Daoy (cell line): ENCODE measurements at regions not wholly inside any gene's neighbourhood (a gene's known extent, or its start where the extent isn't known, plus 50 kb on each side); places are given as distances from the start of the nearest gene placed in this dataset.

ENCODE experiments used
- DNase-seq: peaks from one replicate; pipeline ENCODE4 v3.0.0-alpha.2; 2015; ENCODE audit warnings: low read depth

DNA sequence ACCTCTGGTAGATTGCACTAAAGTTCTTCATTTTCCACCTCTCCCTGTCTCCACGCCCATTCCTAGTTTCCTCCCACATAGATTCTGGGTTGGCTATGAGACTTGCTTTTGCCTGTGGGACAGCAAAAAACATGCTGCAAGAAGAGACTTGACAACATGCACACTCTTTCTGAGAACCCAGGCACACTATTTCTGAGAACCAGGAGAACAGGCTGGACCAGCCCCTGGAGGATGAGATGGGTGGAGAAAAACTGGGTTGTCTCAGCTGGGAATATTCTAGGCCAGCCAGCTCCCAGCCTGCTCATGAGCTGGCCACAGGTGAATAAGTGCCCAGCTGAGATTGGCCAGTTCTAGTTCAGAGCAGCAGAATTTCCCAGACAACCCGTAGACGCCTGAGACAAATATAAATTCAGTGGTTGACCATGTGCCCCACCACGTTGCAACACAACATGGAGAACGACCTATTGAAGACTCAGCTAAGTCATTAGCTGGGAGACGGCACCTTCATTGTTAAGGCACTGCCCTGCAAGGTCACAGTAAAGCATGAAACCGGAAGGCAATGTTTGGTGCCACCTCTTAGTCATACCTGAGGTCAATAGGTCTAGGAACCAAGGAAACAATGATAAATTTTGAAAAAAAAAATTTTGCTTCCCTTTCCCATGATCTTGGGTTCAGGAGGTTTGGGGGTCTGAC is 92.7 kb upstream of the AKR1E2 start:
- DNase-seq: no peak

DNA sequence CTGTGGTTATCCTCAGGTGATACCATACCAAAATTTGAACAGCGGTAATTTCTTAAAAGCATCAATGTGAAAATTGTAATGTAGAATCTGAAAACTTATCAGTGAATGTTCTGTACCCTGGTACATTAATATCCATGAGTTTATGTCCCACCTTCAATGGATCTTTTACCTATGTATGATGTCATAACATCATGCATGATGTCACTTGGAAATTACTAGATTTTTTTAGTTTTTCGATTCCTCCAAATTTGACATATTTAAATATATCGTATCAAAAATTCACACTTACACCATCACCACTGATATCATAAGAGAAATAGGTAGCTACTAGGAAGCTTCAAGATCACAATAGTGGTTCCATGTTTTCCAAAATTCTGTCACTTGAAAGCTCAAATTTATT is 95.0 kb upstream of the AKR1E2 start:
- no peak for DNase-seq

DNA sequence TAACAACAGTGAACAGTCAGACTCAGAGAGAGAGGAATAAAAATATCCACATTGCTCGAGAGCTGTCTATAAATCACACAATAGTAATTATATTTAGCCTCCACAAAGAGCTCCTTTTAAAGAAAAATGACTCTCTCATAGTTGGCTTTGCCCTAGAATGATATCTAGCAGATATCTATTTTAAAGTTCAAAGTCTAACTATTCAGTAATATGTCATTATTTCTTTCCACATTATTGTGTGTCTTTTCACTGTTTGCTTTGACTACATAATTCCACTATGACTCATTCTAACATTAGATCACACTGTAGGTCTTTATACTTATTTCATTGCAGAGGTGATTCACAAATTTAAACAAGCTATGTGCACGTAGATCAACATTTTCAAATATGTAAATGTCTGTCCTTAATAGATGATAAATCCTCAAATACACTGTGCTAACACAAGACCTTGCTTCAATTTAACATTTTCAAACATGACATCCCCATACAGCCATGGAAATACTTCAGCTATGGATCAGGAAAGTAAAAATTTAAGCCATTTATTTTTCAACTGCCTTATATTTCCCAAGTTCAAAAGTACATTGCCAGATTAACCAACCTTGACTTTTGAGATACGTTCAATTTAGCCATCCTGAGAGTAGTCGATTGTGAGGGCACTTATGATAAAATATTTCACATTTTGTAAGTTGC is 99.9 kb upstream of the AKR1E2 start:
- peak; percentile 52 for DNase-seq

DNA sequence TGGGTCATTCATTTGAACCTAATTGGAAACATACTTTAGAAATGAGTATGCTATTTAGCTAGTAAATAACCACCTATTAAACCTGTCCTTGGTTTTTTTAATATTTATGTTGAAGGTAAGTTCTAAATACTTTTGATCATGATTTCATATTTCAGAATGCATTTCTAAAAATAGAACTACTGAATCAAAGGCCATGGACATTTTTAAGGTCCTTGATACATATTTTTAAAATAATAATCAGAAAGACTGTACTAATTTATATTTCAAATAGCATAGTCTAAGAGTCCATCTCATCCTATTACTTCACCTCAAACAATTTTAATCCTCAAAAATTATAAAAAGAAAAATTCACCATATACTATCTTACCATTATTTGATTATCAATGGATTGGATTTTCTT is 102.1 kb upstream of the AKR1E2 start:
- DNase-seq: no peak

DNA sequence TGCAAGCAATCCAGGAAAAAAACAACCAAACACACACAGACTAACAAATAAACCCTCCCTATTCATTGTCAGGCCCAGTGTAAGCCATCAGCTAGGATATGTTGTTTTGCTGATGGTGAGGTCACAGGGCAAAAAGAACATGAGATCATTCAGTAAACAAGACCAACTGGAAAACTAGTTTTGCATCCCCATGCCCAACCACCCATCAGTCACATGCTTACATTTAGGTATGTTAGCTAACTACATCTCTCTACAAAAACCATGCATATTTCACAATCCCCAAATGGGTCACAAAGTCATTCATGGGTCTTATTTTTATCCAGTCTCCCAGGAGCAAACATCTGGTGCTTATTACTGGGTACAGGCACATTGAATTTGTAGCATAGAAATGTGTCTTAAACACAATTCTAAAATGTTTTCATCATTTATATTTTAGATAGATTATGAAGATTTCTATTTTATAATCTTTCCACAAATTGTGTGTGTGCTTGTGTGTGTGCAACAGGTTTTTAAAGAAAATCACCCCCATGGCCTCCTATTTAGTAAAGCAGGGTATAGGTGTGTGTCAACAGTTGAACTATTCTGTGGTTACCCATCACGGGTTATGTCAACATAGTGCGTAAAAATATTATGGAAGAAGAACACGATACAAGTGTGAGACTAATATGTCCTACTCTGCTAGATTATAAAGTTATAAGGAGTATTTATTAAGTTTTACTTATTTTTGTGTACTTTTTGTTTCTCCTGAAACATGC is 103.8 kb upstream of the AKR1E2 start:
- no peak for DNase-seq

DNA sequence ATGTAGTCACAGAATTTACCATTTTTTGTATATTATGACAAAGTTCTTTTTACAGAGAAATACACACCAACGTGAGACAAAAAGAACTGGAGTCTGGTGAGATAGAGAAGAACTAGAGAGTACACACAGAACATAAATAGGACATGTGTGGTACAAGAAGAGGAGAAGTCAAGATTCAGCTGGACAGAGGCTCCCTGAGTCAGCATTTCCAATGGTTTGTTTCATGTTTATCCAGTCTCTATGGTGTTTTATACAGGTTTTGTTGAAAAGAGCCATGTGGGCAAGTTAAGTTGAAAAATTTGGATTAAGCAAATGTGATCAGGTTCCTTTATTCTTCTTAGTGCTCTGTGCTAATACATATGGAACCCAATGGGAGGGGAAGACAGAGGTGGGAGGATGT is 105.5 kb upstream of the AKR1E2 start:
- DNase-seq: no peak

DNA sequence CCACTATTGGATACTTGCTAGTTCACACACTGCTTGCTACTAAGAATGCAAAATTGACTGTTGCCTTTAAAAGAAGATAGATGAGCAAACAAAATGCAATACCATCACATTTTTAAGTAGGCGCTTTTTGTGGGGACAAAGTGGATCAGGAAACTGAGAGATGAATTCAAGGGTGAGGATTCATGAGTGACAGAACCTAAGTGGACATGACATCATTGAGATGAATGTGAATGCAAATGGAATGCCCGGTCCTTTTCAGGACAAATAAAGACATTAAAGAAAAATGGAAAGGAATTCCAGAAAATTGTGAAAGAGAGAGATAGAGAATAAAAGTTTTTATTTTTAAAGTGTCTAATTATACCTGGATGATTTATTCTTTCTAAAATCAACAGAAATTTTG is 106.3 kb upstream of the AKR1E2 start:
- no peak for DNase-seq

DNA sequence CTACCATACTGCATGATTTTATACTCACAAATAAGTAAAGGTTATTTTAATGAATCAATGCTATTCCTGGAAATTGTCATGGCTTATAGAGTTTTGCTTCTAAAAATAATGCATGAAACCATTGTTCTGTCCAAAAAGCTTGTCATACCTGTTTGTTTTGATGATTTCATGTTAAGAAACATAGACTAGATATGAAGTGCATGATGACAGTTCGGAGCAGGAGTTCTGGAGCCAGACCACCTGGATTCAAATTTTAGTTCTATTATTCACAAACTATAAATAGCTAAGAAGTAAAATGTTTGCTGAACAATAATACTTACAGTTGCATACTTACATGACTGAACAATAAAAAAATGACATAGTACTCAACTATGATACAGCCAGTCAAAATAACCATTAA is 107.0 kb upstream of the AKR1E2 start:
- no peak for DNase-seq

DNA sequence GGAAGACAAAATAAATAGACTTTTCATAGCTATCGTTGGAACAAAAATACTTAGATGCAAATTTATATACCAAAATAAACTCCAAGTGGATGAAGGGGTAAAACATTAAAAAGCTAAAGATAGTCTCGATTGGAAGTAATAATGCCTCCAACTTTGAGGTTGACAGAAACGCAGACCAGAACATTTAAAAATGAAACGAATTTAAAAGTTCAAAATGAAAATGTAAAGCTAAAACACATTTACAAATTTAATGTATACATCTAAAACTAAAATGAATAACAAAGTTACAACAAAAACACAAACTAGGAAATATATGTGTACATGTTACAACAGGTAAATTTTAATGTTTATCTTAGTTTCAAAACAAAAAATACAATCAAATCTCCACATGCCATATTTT is 107.5 kb upstream of the AKR1E2 start:
- no peak for DNase-seq

DNA sequence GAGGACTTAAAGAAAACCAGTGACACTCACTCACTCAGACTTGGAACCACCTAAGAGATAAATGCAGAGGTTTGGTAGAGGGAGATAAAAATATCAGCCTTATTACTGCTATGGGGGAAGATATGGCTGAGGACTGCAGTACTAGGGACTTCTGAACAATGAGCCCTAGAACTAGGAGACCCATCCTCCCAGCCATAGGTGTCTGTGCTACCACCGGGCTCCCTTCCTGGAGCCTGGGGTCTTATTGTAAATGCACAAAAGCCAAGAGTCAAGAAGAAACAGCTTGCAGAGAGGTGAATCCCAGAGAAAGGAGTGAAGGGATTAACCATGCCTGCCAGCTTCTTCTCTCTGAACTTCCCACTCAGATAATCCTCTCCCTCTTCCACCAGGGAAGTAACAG is 108.3 kb upstream of the AKR1E2 start:
- no peak for DNase-seq

DNA sequence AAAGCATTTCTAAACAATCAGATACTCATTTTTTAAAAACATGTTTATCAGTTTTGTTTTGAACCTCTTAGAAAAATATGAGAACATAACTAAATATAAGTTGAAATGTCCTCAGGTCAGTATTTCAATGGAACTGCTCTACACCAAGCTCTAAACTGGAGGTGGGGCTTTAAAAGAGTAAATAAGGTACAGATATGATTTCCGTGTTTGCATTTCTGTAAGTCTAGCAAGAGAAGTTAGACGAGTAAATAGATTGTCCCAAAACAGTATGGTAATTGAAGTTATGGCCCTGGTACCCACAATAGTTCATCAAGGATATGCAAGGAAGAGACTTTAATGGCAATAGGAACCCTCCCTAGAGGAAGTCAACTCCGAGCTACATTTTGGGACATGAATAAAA is 115.1 kb upstream of the AKR1E2 start:
- DNase-seq: no peak

DNA sequence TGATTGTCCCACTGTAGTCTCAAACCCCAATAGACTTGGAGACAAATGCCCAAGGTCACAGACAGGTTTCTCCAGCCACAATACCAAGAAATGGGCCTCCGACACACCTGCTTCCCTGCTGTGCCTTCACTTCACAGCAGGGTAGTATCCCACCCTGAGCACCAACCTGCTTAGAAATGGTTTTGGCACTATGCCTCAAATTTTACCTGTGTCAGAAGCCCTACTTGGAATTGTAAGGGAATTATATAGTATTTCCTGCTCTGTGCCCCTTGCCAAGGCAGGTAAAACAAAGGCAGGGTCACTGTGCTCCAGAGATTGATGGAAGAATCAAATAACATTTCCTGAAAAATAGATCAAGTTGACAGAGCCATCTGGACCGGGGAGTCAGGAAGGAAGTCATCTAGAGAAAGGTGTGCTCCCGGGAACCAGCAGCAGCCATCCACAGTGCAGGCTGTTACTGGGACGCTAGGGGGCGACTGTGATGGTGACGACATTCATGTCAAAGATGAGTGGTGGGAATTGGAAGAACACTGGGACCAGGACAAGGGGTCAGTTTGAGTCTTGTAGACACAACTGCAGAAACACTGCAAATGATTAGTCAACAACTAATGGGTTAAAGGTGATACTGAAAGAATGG is 117.8 kb upstream of the AKR1E2 start:
- no peak for DNase-seq

DNA sequence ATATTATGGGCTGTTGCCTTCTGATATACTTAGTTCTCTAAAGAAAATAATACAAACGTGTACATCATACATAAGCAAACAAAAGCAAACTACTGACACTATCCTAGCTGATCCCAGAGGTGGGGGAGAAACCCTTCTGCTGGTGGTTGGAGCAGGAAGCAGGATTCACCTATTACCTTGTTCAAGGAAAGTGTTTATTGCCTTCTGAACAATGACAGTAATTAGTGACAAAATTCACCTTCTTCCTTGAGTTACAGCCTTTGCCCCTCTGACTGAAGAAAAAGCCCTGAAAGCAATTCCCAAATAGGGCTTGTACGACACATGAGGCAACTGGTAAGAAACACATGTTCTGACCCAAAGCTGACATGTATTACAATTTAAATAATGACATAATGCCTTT is 118.8 kb upstream of the AKR1E2 start:
- no peak for DNase-seq

DNA sequence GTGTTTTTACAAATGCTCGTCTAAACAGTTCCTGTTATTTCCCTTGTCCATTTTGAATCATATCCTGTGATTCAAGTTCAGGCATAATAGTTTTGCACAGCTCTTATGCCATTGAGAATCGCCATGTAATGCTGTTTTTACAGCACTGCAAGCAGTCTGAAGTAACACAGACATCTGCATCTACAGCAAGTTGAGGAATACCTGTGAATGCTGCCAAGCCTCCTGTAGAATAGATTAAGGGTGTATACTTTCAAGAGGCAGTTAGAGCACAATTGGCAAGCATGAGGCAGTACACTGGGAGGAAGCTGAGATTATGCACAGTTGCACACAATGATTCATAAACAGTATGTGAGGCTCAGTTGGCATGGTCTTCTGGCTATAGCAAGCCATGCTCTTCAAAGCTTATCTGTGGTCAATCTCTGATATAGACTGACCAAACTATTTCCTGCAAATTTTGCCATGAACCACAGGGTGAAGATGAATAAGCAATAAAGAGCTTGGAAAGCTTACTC is 121.9 kb upstream of the AKR1E2 start:
- peak; percentile 93 for DNase-seq

DNA sequence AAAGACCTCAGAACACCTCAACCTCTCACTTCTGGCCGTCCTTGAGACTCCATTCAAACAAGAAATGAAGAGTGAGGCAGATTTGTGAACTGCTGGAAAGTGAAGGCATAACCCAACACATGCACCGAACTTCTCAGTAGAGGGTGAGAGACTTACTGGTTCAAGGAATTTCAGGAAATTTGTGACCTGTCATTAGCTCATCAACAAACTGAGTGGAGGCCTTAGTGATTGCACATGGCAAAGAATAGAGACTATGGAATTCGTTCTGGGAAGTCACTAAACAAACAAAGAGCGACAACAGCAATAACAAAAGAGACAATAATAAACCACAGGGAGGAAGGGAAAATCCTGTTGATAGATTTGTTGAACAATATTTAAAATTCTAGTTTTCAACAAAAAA is 125.0 kb upstream of the AKR1E2 start:
- no peak for DNase-seq

DNA sequence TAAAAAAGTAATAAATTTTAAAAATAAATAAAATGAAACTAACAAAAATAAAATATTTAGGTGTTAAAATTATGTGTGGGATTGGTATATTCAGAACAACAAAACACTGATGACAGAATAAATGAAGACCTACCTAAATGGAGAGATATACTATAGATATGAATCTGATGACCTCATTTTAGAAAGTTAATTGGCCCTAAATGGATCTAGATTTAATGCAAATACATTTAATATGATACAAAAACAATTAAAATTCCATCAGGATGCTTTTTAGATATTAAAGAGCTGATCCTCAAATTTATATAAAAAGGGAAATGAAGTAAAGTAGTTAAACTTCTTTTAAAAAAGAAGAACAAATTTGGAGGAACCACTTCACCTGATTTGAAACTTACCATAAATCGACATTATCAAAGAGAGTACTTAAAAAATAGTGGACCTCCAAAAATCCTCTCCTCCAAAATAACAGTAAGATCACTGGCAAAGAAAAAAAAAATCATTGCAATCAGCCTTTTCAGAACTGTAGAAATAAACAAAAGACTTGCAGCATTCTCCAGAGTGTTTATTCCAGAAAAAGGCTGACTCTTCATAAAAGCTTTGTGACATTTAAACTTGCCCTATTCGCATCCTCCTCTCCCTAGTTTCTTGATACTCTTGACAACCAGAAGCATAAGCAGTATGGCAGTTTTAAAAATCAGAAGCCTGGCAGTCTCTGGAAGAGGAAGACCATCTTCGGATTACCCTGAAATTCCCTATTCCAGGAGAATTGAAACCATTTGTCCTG is 125.9 kb upstream of the AKR1E2 start:
- DNase-seq: no peak

DNA sequence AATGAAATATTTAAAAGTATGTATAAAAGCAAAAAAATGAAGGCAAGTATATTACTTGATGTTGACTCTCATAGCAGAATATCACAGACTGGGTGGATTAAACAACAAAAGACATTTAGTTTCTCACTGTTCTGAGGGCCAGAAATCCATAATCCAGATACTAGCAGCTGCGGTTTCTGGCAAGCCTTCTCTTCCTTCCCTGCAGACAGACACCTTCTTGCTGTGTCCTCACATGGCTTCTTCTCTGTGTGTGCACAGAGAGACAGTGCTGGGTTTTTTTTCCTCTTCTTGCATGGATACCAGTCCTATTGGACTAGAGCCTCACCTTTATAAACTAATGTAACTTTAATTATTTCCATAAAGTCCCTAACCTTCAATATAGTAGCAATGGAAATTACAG is 127.9 kb upstream of the AKR1E2 start:
- DNase-seq: no peak

DNA sequence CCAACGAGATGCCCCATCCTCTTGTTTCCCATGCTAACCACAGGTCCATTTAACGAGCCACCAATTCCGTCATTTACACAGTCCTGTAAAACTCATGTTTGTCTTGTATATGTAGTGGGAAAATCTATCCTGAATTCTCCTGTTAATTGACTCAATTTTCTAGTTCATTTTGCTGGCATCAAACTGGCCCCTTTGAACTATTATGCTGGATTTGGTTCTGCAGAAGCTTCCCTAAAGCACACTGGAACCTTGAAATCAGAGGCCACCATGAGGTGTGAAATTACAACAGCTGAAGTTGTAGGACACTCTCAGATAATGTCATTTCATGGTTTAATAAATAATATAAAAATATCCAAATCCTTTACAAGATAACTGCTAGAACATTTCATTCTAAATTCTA is 129.8 kb upstream of the AKR1E2 start:
- no peak for DNase-seq

DNA sequence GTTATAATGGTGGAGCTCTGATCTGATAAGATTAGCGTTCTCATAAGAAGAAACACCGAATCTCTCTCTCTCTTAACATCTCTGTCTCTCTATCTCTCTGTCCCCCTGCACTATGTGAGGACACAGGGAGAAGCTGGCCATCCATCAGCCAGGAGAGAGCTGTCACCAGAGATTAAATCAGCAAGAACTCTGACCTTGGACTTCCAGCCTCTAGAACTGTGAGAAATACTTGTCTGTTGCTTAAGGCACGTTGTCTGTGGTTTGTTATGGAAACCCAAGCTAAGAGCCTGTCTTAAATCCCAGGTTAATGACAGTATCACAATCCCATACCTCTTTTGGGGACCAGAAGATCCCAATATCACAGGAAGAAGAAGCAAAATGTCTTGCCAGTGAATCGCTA is 132.0 kb upstream of the AKR1E2 start:
- DNase-seq: no peak

DNA sequence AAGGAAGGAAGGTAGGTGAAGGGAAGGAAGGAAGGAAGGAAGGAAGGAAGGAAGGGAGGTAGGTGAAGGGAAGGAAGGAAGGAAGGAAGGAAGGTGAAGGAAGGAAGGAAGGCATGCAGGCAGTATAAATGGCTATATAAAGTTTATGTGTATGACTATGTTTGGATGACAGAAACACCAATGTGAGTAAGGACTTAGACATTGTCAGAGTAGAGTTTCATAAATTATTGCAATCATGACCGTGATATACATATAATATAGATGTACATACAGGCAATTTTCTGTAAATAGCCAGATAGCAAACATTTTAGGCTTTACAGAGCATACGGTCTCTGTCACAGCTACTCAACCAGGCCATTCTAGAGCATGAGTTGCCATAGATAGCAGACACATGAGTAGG is 133.8 kb upstream of the AKR1E2 start:
- DNase-seq: no peak

DNA sequence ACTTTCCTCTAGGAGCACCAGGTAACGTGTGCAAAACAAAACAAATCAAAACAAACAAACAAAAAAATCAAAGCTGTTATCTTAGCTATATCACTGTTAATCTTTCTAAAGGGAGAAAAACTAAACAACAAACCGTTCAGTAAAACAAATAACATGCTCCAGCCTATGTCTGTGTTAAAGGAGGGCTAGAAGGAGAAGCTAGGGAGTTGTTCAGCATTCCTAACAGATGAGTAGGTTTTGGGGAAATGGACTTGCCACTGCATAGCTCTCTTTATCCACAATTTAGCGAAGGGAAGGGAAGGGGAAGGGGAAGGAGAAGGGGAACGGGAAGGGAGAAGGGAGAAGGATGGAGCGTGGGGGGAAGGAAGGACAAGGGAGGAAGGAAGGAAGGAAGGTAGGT is 134.2 kb upstream of the AKR1E2 start:
- peak; percentile 27 for DNase-seq

DNA sequence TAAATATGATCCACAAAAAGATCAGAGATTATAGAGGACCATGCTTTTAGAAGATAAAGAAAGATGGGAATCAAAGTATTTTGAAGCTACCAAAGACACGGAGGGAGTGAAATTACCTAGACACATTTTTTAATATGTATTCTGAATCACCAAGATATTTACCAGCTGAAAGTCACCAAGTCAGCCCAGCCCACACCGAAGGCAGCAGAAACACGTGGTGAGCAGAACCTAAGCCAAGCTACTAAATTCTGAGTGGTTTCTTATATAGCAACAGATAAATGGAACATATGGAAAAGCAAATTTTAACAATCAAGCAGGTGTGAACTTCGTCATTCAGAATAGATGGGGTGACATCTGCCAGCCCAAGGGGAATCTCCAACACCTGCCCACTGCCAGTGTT is 134.7 kb upstream of the AKR1E2 start:
- no peak for DNase-seq
